ENCODE measurements at regions not wholly inside any gene's neighbourhood (a gene's known extent, or its start where the extent isn't known, plus 50 kb on each side); places are given as distances from the start of the nearest gene placed in this dataset.

GRCh38 chr10:123425680-123426079, 240.5 kb upstream of the GPR26 start:
- no peaks in the 10 kb centered on the region for H3K9me3 ChIP-seq
- no peak for TF ChIP-seq POLR2A (IDR thresholded peaks at IDR 0.05)
- TF ChIP-seq, protein P1, sequence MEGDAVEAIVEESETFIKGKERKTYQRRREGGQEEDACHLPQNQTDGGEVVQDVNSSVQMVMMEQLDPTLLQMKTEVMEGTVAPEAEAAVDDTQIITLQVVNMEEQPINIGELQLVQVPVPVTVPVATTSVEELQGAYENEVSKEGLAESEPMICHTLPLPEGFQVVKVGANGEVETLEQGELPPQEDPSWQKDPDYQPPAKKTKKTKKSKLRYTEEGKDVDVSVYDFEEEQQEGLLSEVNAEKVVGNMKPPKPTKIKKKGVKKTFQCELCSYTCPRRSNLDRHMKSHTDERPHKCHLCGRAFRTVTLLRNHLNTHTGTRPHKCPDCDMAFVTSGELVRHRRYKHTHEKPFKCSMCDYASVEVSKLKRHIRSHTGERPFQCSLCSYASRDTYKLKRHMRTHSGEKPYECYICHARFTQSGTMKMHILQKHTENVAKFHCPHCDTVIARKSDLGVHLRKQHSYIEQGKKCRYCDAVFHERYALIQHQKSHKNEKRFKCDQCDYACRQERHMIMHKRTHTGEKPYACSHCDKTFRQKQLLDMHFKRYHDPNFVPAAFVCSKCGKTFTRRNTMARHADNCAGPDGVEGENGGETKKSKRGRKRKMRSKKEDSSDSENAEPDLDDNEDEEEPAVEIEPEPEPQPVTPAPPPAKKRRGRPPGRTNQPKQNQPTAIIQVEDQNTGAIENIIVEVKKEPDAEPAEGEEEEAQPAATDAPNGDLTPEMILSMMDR (IDR thresholded peaks at IDR 0.05) = no peak
- no peaks in the 10 kb centered on the region for H3K36me3 ChIP-seq
- H3K4me1 ChIP-seq = no peaks in the 10 kb centered on the region
- peaks cover 0 to 5% (median 0%) of the 10 kb centered on the region in 9 donors for H3K27me3 ChIP-seq
- no peak overlapping the region for H3K4me3 ChIP-seq
- no peak for ATAC-seq
- no peak for DNase-seq
- 66 to 74% (median 71%) methylated on average over 6 of the region's 6 CpGs for WGBS, 4 donors
- H3K27ac ChIP-seq = no peak overlapping the region
- intact Hi-C loops (cut with DNase I) = no loop called here

- DNase-seq (no peak), ATAC-seq (no peak)
- Histone ChIP-seq H3K27ac (no peak overlapping the region), H3K4me1 (no peaks in the 10 kb centered on the region), H3K4me3 (no peak overlapping the region), H3K36me3 (no peaks in the 10 kb centered on the region), H3K27me3 (peaks cover 0 to 5% (median 0%) of the 10 kb centered on the region in 9 donors), H3K9me3 (peaks cover 0 to 8% (median 0%) of the 10 kb centered on the region in 12 donors)
- intact Hi-C loops (cut with DNase I) = no loop called here
- 71 to 80% (median 75%) methylated on average over 14 of the region's 14 CpGs for WGBS, 4 donors
- TF ChIP-seq POLR2A (IDR thresholded peaks at IDR 0.05) = no peak
- TF ChIP-seq, protein P1 (IDR thresholded peaks at IDR 0.05) = no peak
These were observed 238.9 kb upstream of the GPR26 start for GRCh38 chr10:123427165-123427786.

DNA sequence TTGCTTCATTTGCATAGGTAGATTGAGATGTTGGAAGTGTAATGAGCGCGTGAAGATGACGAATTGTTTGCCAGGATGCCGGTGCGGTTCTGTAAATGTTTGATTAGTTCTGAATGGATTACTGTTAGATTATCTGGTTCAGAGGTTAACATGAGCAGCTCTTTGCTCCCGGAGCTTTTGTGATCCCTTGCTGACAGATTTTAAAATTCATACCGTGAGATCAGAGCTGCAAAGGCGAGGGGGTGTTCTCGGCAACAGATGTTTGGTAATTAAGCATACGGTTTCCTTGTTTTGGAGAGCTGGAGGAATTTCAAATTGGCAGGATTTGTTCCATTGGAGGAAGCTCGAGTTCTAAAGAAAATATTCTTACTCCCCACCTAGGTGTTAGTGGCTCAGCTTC, 237.8 kb upstream of the GPR26 start:
- TF ChIP-seq, protein P1 (IDR thresholded peaks at IDR 0.05) = no peak
- TF ChIP-seq POLR2A (IDR thresholded peaks at IDR 0.05) = no peak
- H3K9me3 ChIP-seq = peaks cover 0 to 8% (median 0%) of the 10 kb centered on the region in 12 donors
- intact Hi-C loops (cut with DNase I) = no loop called here
- H3K36me3 ChIP-seq = no peaks in the 10 kb centered on the region
- peaks cover 0 to 5% (median 0%) of the 10 kb centered on the region in 9 donors for H3K27me3 ChIP-seq
- no peak overlapping the region for H3K4me3 ChIP-seq
- no peaks in the 10 kb centered on the region for H3K4me1 ChIP-seq
- ATAC-seq (no peak), DNase-seq (no peak)
- no peak overlapping the region for H3K27ac ChIP-seq
- WGBS, 4 donors = 43 to 68% (median 51%) methylated on average over 11 of the region's 11 CpGs

DNA sequence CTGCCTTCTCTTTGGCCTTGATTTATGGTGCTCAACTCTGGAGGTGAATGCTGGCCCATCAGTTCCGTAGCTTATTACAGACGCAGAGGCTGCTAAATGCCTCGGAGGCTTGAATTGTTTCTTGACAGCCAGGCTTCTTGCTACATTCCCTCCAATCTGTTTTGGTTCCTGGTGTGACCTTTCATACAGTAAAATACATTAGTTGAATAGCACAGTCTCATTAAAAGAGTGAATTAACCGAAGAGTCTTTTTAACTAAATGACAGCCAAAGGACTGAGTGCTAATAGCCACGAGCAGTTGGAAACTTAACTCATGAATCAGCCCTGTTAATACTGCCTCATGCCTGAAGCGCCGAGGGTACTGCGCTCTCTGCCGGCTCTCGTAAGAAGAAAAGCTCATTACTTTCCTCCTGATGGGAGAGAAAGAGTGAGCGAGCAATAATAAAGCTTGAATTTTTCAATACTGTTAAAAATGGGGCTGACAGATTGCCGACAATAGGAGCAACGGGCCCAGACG, 236.4 kb upstream of the GPR26 start:
- Histone ChIP-seq H3K4me3 (no peak overlapping the region), H3K36me3 (no peaks in the 10 kb centered on the region), H3K9me3 (peaks cover 0 to 8% (median 0%) of the 10 kb centered on the region in 12 donors), H3K27ac (no peak overlapping the region), H3K27me3 (peaks cover 0 to 5% (median 0%) of the 10 kb centered on the region in 9 donors), H3K4me1 (no peaks in the 10 kb centered on the region)
- TF ChIP-seq, protein P1 (IDR thresholded peaks at IDR 0.05) = no peak
- no peak for TF ChIP-seq POLR2A (IDR thresholded peaks at IDR 0.05)
- whole genome bisulfite sequencing, 4 donors = 80 to 81% (median 81%) methylated on average over 14 of the region's 14 CpGs
- ATAC-seq (no peak), DNase-seq (no peak)
- intact Hi-C loops (cut with DNase I) = no loop called here
